ENCODE measurements at regions not wholly inside any gene's neighbourhood (a gene's known extent, or its start where the extent isn't known, plus 50 kb on each side); places are given as distances from the start of the nearest gene placed in this dataset.

GRCh38 chr1:244314921-244315559 lies 136.7 kb downstream of the ADSS2 start:
- WGBS = 63% methylated on average over 8 of the region's 8 CpGs
- no peak overlapping the region for H3K27ac ChIP-seq
- no peak overlapping the region for H3K4me3 ChIP-seq
- DNase-seq (ENCODE audit: low spot score in 2 of 2) = no peak
- H3K27me3 ChIP-seq = no peaks in the 10 kb centered on the region
- H3K9me3 ChIP-seq = no peaks in the 10 kb centered on the region
- TF ChIP-seq POLR2A (IDR thresholded peaks at IDR 0.05) (no peak), POLR2AphosphoS5 (IDR thresholded peaks at IDR 0.05) (no peak), EP300 (IDR thresholded peaks at IDR 0.05) (no peak), CTCF (IDR thresholded peaks at IDR 0.05) (no peak)
- peaks cover 3% of the 10 kb centered on the region for H3K4me1 ChIP-seq
- H3K36me3 ChIP-seq = no peaks in the 10 kb centered on the region

- H3K27ac ChIP-seq = no peak overlapping the region
- WGBS = 99% methylated on average over 4 of the region's 4 CpGs
- no peaks in the 10 kb centered on the region for H3K36me3 ChIP-seq
- H3K4me1 ChIP-seq = peaks cover 5% of the 10 kb centered on the region
- no peak overlapping the region for H3K4me3 ChIP-seq
- TF ChIP-seq EP300 (IDR thresholded peaks at IDR 0.05) = no peak
- no peak for TF ChIP-seq CTCF (IDR thresholded peaks at IDR 0.05)
- no peaks in the 10 kb centered on the region for H3K9me3 ChIP-seq
- DNase-seq (ENCODE audit: low spot score in 2 of 2) = no peak
- no peaks in the 10 kb centered on the region for H3K27me3 ChIP-seq
Observed at GRCh38 chr1:244315996-244316395, 135.7 kb downstream of the ADSS2 start.

- Histone ChIP-seq H3K4me1 (peaks cover 5% of the 10 kb centered on the region), H3K27me3 (no peaks in the 10 kb centered on the region), H3K36me3 (no peaks in the 10 kb centered on the region), H3K27ac (no peak overlapping the region), H3K4me3 (no peak overlapping the region), H3K9me3 (no peaks in the 10 kb centered on the region)
- WGBS = 91% methylated on average over 6 of the region's 6 CpGs
- no peak for TF ChIP-seq POLR2A (IDR thresholded peaks at IDR 0.05)
- no peak for TF ChIP-seq CTCF (IDR thresholded peaks at IDR 0.05)
- TF ChIP-seq POLR2AphosphoS5 (IDR thresholded peaks at IDR 0.05) = no peak
- no peak for TF ChIP-seq EP300 (IDR thresholded peaks at IDR 0.05)
- DNase-seq (ENCODE audit: low spot score in 2 of 2) = no peak
Observed at GRCh38 chr1:244316407-244316806, 135.3 kb downstream of the ADSS2 start.

- no peak for TF ChIP-seq POLR2AphosphoS5 (IDR thresholded peaks at IDR 0.05)
- TF ChIP-seq CTCF (IDR thresholded peaks at IDR 0.05) = no peak
- no peak for TF ChIP-seq POLR2A (IDR thresholded peaks at IDR 0.05)
- no peak for TF ChIP-seq EP300 (IDR thresholded peaks at IDR 0.05)
- WGBS = 75% methylated on average over 4 of the region's 8 CpGs
- H3K4me1 ChIP-seq = peaks cover 12% of the 10 kb centered on the region
- no peak for DNase-seq (ENCODE audit: low spot score in 2 of 2)
- H3K9me3 ChIP-seq = no peaks in the 10 kb centered on the region
- no peaks in the 10 kb centered on the region for H3K27me3 ChIP-seq
- no peak overlapping the region for H3K27ac ChIP-seq
- H3K4me3 ChIP-seq = no peak overlapping the region
- H3K36me3 ChIP-seq = no peaks in the 10 kb centered on the region
Observed at GRCh38 chr1:244316986-244317655, 134.6 kb downstream of the ADSS2 start.

GRCh38 chr1:244318078-244318477 lies 133.6 kb downstream of the ADSS2 start:
- WGBS = 94% methylated on average over 4 of the region's 4 CpGs
- DNase-seq (ENCODE audit: low spot score in 2 of 2) = no peak
- H3K9me3 ChIP-seq = no peaks in the 10 kb centered on the region

More at GRCh38 chr1:244318078-244318477, 133.6 kb downstream of the ADSS2 start:
- no peaks in the 10 kb centered on the region for H3K36me3 ChIP-seq
- no peak overlapping the region for H3K27ac ChIP-seq
- TF ChIP-seq POLR2A (IDR thresholded peaks at IDR 0.05) (no peak), POLR2AphosphoS5 (IDR thresholded peaks at IDR 0.05) (no peak), EP300 (IDR thresholded peaks at IDR 0.05) (no peak), CTCF (IDR thresholded peaks at IDR 0.05) (no peak)
- H3K27me3 ChIP-seq = no peaks in the 10 kb centered on the region
- H3K4me3 ChIP-seq = no peak overlapping the region
- H3K4me1 ChIP-seq = peaks cover 20% of the 10 kb centered on the region
